H1 (cell line): ENCODE measurements at regions not wholly inside any gene's neighbourhood (a gene's known extent, or its start where the extent isn't known, plus 50 kb on each side); places are given as distances from the start of the nearest gene placed in this dataset.

ENCODE experiments used
- CTCF ChIA-PET: fragments of 300-600 bp; sonication (Branson Sonifier 250); formaldehyde crosslinking; loops from one replicate; lab custom pipeline; 2021; ENCODE audit not compliant: partially characterized antibody; lab: Charles Lee
- POLR2A ChIA-PET: fragments of 300-600 bp; sonication (Branson Sonifier 250); formaldehyde crosslinking; loops from one replicate; lab custom pipeline; 2021; ENCODE audit warnings: inconsistent platforms; ENCODE audit not compliant: partially characterized antibody; lab: Charles Lee
- DNase-seq, 2 experiments: peaks; one replicate each; pipeline versions ENCODE4 v3.0.0 to v3.0.0-alpha.2; 2010 to 2022; ENCODE audit warnings: low spot score in 2 of 2, low read depth in 1 of 2, mixed read lengths in 1 of 2
- FAIRE-seq: peaks from 2 replicates; lab custom pipeline; 2011; peaks lifted over from hg19 to GRCh38; lab: Jason Lieb, UNC
- H2AFZ ChIP-seq: 2 replicates; pipeline ENCODE4 v1.8.1; 2012; ENCODE audit warnings: low read length, inconsistent platforms
- H2AK5ac ChIP-seq: 2 replicates; pipeline ENCODE4 v1.6.1; 2013; ENCODE audit warnings: low read depth, low read length
- H2BK120ac ChIP-seq: replicated peaks from 2 replicates; pipeline ENCODE3; 2013; ENCODE audit warnings: low read depth, low read length, inconsistent platforms
- H2BK12ac ChIP-seq: 2 replicates; pipeline ENCODE4 v1.6.1; 2013; ENCODE audit warnings: low read depth, low read length
- H2BK15ac ChIP-seq: 2 replicates; pipeline ENCODE4 v1.6.1; 2013; ENCODE audit warnings: low read length
- H2BK20ac ChIP-seq: 2 replicates; pipeline ENCODE4 v1.6.1; 2013; ENCODE audit warnings: low read length
- H2BK5ac ChIP-seq: 2 replicates; pipeline ENCODE4 v1.6.1; 2013; ENCODE audit warnings: low read depth, low read length
- H3K14ac ChIP-seq: 2 replicates; pipeline ENCODE4 v1.6.1; 2013; ENCODE audit warnings: inconsistent platforms; ENCODE audit not compliant: insufficient read length
- H3K18ac ChIP-seq: 2 replicates; pipeline ENCODE4 v1.6.1; 2013; ENCODE audit warnings: low read length; ENCODE audit errors: extremely low read depth
- H3K23ac ChIP-seq: 2 replicates; pipeline ENCODE4 v1.6.1; 2013; ENCODE audit warnings: inconsistent platforms; ENCODE audit not compliant: insufficient read length
- H3K23me2 ChIP-seq: 2 replicates; pipeline ENCODE4 v1.6.1; 2013; ENCODE audit warnings: low read depth, low read length
- H3K27ac ChIP-seq: 2 replicates; pipeline ENCODE4 v1.6.1; 2011; ENCODE audit warnings: low read depth, low read length, inconsistent platforms
- H3K27me3 ChIP-seq, 4 experiments: replicated peaks in 1 of 4; 1 replicate in 1 of 4; 2 replicates in 3 of 4; pipeline versions ENCODE4 v1.6.1 to v1.8.1; 2011 to 2013; ENCODE audit warnings: low read length in 3 of 4, mild to moderate bottlenecking in 3 of 4, inconsistent platforms in 2 of 4, mixed read lengths in 2 of 4, moderate library complexity in 1 of 4; ENCODE audit not compliant: control insufficient read depth in 3 of 4, insufficient read depth in 3 of 4; ENCODE audit errors: extremely low read depth in 1 of 4
- H3K36me3 ChIP-seq, 4 experiments: 2 replicates each; pipeline versions ENCODE4 v1.6.1 to v1.8.1; 2011 to 2013; ENCODE audit warnings: mild to moderate bottlenecking in 4 of 4, low read length in 3 of 4, moderate library complexity in 2 of 4, control low read depth in 1 of 4, inconsistent platforms in 1 of 4; ENCODE audit not compliant: insufficient read depth in 4 of 4, control insufficient read depth in 2 of 4
- H3K4ac ChIP-seq: replicated peaks from 2 replicates; pipeline ENCODE3; 2013; ENCODE audit warnings: low read length, low read depth, mixed read lengths, inconsistent platforms; ENCODE audit not compliant: insufficient read length
- H3K4me1 ChIP-seq, 4 experiments: replicated peaks in 1 of 4; 1 replicate in 1 of 4; 2 replicates in 3 of 4; pipeline versions ENCODE4 v1.6.1 to v1.8.1; 2011 to 2013; ENCODE audit warnings: low read length in 3 of 4, inconsistent platforms in 2 of 4, mixed read lengths in 1 of 4; ENCODE audit not compliant: insufficient read depth in 4 of 4, control insufficient read depth in 3 of 4
- H3K4me2 ChIP-seq, 2 experiments: 2 replicates each; pipeline versions ENCODE4 v1.6.1 to v1.8.1; 2011 to 2013; ENCODE audit warnings: low read depth in 2 of 2, low read length in 2 of 2, control low read depth in 1 of 2, inconsistent platforms in 1 of 2, mild to moderate bottlenecking in 1 of 2; ENCODE audit not compliant: insufficient read depth in 1 of 2
- H3K4me3 ChIP-seq, 4 experiments: fragments of 200-600, 300-600 bp in 1 of 4; sonication (generic), shearing (Covaris generic), sonication (Bioruptor Twin) in 1 of 4; 2 replicates each; pipeline versions ENCODE4 v1.5.1 to v1.8.1; 2011 to 2016; ENCODE audit warnings: low read length in 4 of 4, low read depth in 3 of 4, control low read depth in 2 of 4, inconsistent platforms in 2 of 4, mild to moderate bottlenecking in 2 of 4, mixed read lengths in 1 of 4, moderate library complexity in 1 of 4; ENCODE audit not compliant: insufficient read depth in 2 of 4; ENCODE audit errors: extremely low read depth in 1 of 4
- H3K56ac ChIP-seq: replicated peaks from 2 replicates; pipeline ENCODE3; 2013; ENCODE audit warnings: low read depth, mild to moderate bottlenecking, mixed read lengths, low read length, inconsistent platforms; ENCODE audit not compliant: insufficient read length
- H3K79me1 ChIP-seq: 2 replicates; pipeline ENCODE4 v1.6.1; 2013; ENCODE audit warnings: low read depth, low read length, control low read depth
- H3K79me2 ChIP-seq, 2 experiments: 2 replicates each; pipeline versions ENCODE4 v1.6.1 to v1.8.1; 2012 to 2013; ENCODE audit warnings: low read length in 2 of 2, mild to moderate bottlenecking in 2 of 2, inconsistent platforms in 1 of 2; ENCODE audit not compliant: insufficient read depth in 2 of 2, control insufficient read depth in 1 of 2
- H3K9ac ChIP-seq, 4 experiments: replicated peaks in 1 of 4; 1 replicate in 1 of 4; 2 replicates in 3 of 4; pipeline versions ENCODE4 v1.6.1 to v1.8.1; 2011 to 2013; ENCODE audit warnings: low read depth in 3 of 4, low read length in 3 of 4, control low read depth in 2 of 4, mild to moderate bottlenecking in 2 of 4, moderate library complexity in 2 of 4, inconsistent platforms in 1 of 4; ENCODE audit errors: extremely low read depth in 1 of 4
- H3K9me3 ChIP-seq, 2 experiments: 2 replicates each; pipeline versions ENCODE4 v1.6.1 to v1.8.1; 2012 to 2013; ENCODE audit warnings: mild to moderate bottlenecking in 2 of 2, moderate library complexity in 2 of 2, control low read depth in 1 of 2, inconsistent platforms in 1 of 2, low read depth in 1 of 2, low read length in 1 of 2, mixed read lengths in 1 of 2; ENCODE audit not compliant: insufficient read depth in 2 of 2
- H4K20me1 ChIP-seq, 2 experiments: replicated peaks in 1 of 2; 2 replicates each; pipeline versions ENCODE3 to v1.8.1; 2011 to 2013; ENCODE audit warnings: inconsistent platforms in 2 of 2, low read length in 2 of 2, mild to moderate bottlenecking in 1 of 2; ENCODE audit not compliant: insufficient read depth in 2 of 2, control insufficient read depth in 1 of 2
- H4K5ac ChIP-seq: 2 replicates; pipeline ENCODE4 v1.6.1; 2013; ENCODE audit warnings: low read length, low read depth, mixed read lengths, inconsistent platforms; ENCODE audit not compliant: insufficient read length
- H4K8ac ChIP-seq: 2 replicates; pipeline ENCODE4 v1.8.0; 2013; ENCODE audit warnings: mild to moderate bottlenecking, moderate library complexity, low read length, inconsistent platforms; ENCODE audit not compliant: insufficient read depth; ENCODE audit errors: extremely low read depth
- H4K91ac ChIP-seq: replicated peaks from 2 replicates; pipeline ENCODE3; 2013; ENCODE audit warnings: low read length, mixed read lengths, inconsistent platforms; ENCODE audit not compliant: insufficient read length
- CEBPB ChIP-seq: IDR thresholded peaks from 2 replicates; pipeline ENCODE4 v1.6.1; 2012; ENCODE audit warnings: low read depth, low read length
- CHD2 ChIP-seq: IDR thresholded peaks from 2 replicates; pipeline ENCODE4 v1.6.1; 2012; ENCODE audit warnings: low read length, improper control_type of control experiment
- EP300 ChIP-seq, 2 experiments: IDR thresholded peaks; 1 replicate in 1 of 2; 2 replicates in 1 of 2; pipeline ENCODE4 v1.6.1; 2011 to 2012; ENCODE audit warnings: low read depth in 2 of 2, low read length in 2 of 2, mild to moderate bottlenecking in 2 of 2, borderline replicate concordance in 1 of 2, inconsistent platforms in 1 of 2, moderate library complexity in 1 of 2
- GABPA ChIP-seq: IDR thresholded peaks from 2 replicates; pipeline ENCODE4 v1.6.1; 2011; ENCODE audit warnings: mild to moderate bottlenecking, low read length, moderate library complexity, borderline replicate concordance; ENCODE audit not compliant: insufficient read depth
- GTF2F1 ChIP-seq: IDR thresholded peaks from 2 replicates; pipeline ENCODE4 v1.6.1; 2012; ENCODE audit warnings: low read depth, low read length, improper control_type of control experiment, borderline replicate concordance
- HDAC6 ChIP-seq: IDR thresholded peaks from one replicate; pipeline ENCODE4 v1.7.1; 2012; ENCODE audit warnings: low read depth, mild to moderate bottlenecking, inconsistent platforms, low read length, moderate library complexity
- JUND ChIP-seq: IDR thresholded peaks from 2 replicates; pipeline ENCODE4 v1.6.1; 2011; ENCODE audit warnings: mild to moderate bottlenecking, improper control_type of control experiment, low read length
- PHF8 ChIP-seq: fragments of 200-600 bp; sonication (generic); conservative IDR thresholded peaks from 2 replicates; pipeline ENCODE4 v1.7.1; 2012; ENCODE audit warnings: low read depth, mild to moderate bottlenecking, inconsistent platforms, low read length, moderate library complexity
- RAD21 ChIP-seq, 2 experiments: IDR thresholded peaks in 1 of 2; conservative IDR thresholded peaks in 1 of 2; 2 replicates each; pipeline ENCODE4 v1.6.1; 2011; ENCODE audit warnings: low read depth in 2 of 2, low read length in 2 of 2, improper control_type of control experiment in 1 of 2, inconsistent platforms in 1 of 2, mild to moderate bottlenecking in 1 of 2, moderate library complexity in 1 of 2
- SAP30 ChIP-seq: fragments of 300-600 bp; sonication (generic); IDR thresholded peaks from 2 replicates; pipeline ENCODE4 v1.7.1; 2012; ENCODE audit warnings: low read length, moderate library complexity, mild to moderate bottlenecking, inconsistent platforms; ENCODE audit not compliant: insufficient read depth, insufficient replicate concordance
- SP2 ChIP-seq: IDR thresholded peaks from 2 replicates; pipeline ENCODE4 v1.6.1; 2012; ENCODE audit warnings: mild to moderate bottlenecking, low read length, inconsistent platforms
- SUZ12 ChIP-seq: fragments of 200-600 bp; sonication (generic); IDR thresholded peaks from 2 replicates; pipeline ENCODE4 v1.6.1; 2012; ENCODE audit warnings: mild to moderate bottlenecking, inconsistent platforms, low read length, moderate library complexity, mixed read lengths
- WGBS, 2 experiments: shearing (Covaris generic) in 1 of 2; methylation state at CpG; one replicate each; pipeline versions ENCODE4 v1.1.6 to v1.1.7; 2013 to 2015; ENCODE audit warnings: low lambda C conversion rate in 2 of 2, mixed read lengths in 2 of 2, inconsistent platforms in 1 of 2, low coverage in 1 of 2, missing lambda C conversion rate in 1 of 2; ENCODE audit not compliant: insufficient replicate concordance in 2 of 2, insufficient coverage in 1 of 2, insufficient read length in 1 of 2; ENCODE audit errors: extremely low coverage in 1 of 2, missing lambda C conversion rate in 1 of 2; 5-methylcytosine and 5-hydroxymethylcytosine counted together

DNA sequence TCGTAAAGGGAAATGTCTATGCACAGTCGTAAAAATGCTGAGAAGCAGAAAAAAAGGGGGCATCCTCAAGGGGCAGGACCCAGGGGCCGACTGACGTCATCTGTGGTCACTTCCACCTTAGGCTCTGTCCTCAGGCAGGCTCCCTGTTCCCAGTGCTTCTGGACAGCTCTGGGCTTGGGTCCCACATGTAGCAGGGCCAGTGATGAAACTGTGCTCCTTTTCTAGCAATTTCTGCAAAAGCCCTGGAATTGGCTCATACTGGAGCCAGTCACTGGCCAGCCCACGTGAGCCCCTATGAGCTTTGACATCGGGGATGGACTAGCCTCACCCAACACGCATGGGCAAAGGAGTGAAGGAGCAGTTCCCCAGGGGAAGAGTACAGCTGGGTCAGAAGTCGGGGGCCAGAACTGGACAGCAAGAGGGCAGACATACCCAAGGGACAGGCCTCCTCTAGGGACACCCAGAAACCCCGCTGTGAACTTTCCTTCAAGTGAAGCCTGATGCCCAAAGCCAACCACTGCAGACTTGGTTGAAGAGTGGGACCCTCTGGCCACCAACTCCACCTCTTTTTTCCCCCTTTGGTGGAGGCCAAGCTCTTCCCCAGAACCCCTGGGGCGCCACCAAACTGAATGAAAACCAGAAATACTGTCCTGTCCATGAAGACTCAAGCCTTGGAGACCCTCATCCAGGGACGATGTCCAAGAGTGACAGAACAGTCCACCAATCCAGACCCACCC, 1349.0 kb downstream of the BRD1 start:
- Histone ChIP-seq H4K5ac (no peak overlapping the region), H3K79me2 (no peaks in the 10 kb centered on the region), H3K27me3 (no peaks in the 10 kb centered on the region), H3K4ac (no peak overlapping the region), H2BK5ac (no peak overlapping the region), H3K9me3 (no peaks in the 10 kb centered on the region), H3K27ac (no peak overlapping the region), H2AFZ (no peak overlapping the region), H3K79me1 (no peaks in the 10 kb centered on the region), H3K4me2 (no peak overlapping the region), H3K4me1 (peaks cover 0 to 7% (median 0%) of the 10 kb centered on the region in 4 experiments; a peak in 2 of 7 replicates), H4K8ac (no peak overlapping the region), H3K4me3 (no peak overlapping the region), H3K14ac (no peak overlapping the region), H3K23ac (no peak overlapping the region), H3K36me3 (no peaks in the 10 kb centered on the region; a peak in 1 of 8 replicates), H3K18ac (no peak overlapping the region), H2AK5ac (no peak overlapping the region), H3K56ac (no peak overlapping the region), H2BK20ac (no peak overlapping the region), H3K23me2 (no peaks in the 10 kb centered on the region), H3K9ac (no peak overlapping the region), H2BK120ac (no peak overlapping the region), H4K20me1 (no peaks in the 10 kb centered on the region), H2BK15ac (no peak overlapping the region), H2BK12ac (no peak overlapping the region), H4K91ac (no peak overlapping the region)
- FAIRE-seq, result no peak
- DNase-seq, result no peak
- POLR2A ChIA-PET, result no interaction called here
- CTCF ChIA-PET, result no interaction called here
- 92% methylated on average over 11 of the region's 11 CpGs; no CpG with 5 or more reads in 1 of the 2 experiments for WGBS, 2 experiments
- no peak for TF ChIP-seq SP2
- no peak for TF ChIP-seq GABPA
- no peak for TF ChIP-seq CHD2
- no peak for TF ChIP-seq EP300 (IDR thresholded peaks at IDR 0.05; ENCODE audit: borderline replicate concordance in 1 of 2, low read depth in 2 of 2, low read length in 2 of 2)
- no peak for TF ChIP-seq HDAC6
- TF ChIP-seq PHF8, result no peak
- TF ChIP-seq SAP30, result no peak
- no peak for TF ChIP-seq SUZ12
- TF ChIP-seq GTF2F1, result no peak
- TF ChIP-seq JUND, result no peak
- no peak for TF ChIP-seq RAD21 (IDR thresholded peaks at IDR 0.05 in 1 of 2, conservative IDR thresholded peaks at IDR 0.05 in 1 of 2; ENCODE audit: low read depth in 2 of 2, low read length in 2 of 2)
- TF ChIP-seq CEBPB, result no peak
